Activated effector memory CD4-positive, alpha-beta T cell treated with anti-CD3 and anti-CD28 coated beads, Interleukin-2, amount 50 U/mL, for 16 hours (primary cell): ENCODE measurements at regions not wholly inside any gene's neighbourhood (a gene's known extent, or its start where the extent isn't known, plus 50 kb on each side); places are given as distances from the start of the nearest gene placed in this dataset.
"Not testable (repeated sequence)": the region's sequence is repeated elsewhere in the genome, so short reads cannot be mapped to it uniquely, and the experiment has no call there.

Experiments
- DNase-seq: peaks from one replicate; pipeline ENCODE4 v3.0.0-alpha.2; 2020

DNA sequence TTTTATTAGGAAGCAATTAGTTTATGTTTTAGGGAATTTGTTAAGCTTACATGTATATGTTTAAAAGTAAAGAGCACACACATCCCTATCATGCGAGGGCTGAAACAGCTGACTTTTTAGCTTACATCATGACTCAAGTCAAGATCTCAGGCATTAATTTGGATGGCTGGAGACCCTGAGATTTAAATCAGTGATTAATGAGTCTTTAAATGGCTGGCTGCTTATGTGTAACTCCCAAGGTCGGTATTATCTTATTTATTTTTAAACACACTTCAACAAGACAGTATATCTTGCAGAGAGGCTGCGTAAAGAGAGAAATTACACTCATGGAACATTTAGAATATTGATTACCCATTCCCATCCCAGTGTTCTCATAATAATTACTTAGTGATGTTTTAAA, 169.4 kb downstream of the KBTBD8 start:
- DNase-seq: no peak

DNA sequence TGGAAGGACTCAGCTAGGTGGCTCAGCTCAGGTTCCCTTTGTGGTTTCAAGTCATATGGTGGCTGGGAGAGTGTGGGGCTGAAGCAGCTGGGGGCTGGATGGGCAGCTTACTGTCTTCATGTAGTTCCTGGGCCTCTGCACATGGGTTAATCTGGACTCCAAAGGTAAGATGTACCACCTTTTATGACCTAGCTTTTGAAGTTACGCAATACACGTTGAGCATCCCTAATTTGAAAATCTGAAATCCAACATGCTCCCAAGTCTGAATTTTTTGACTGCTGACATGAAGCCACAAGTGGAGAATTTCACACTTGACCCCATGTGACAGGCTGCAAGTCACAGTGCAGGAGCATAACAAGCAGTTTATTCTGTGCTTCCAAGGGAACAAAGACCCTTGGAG, 173.7 kb downstream of the KBTBD8 start:
- DNase-seq: no peak

- not testable (repeated sequence) for DNase-seq
These were observed 175.0 kb downstream of the KBTBD8 start for GRCh38 chr3:67173130-67173529.

DNA sequence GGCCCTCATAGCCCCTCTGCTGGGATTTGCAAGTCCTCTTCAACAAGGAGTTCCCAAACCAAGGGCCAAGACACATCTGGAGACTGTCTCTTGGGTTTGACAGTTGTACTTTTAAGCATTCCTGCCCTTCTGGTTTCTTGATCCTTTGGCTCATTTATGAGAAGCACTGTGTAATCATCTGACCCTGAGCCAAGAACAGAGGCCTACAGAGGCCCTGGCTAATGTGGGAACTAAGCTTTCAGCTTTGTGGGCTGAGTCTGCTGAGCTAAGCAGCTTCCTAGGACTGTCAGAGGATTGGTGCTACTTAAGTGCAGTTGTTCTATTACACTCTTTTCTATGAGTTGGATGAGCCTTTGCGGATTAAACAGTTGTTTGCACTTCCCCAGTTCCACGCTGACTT, 178.3 kb downstream of the KBTBD8 start:
- DNase-seq: no peak

DNA sequence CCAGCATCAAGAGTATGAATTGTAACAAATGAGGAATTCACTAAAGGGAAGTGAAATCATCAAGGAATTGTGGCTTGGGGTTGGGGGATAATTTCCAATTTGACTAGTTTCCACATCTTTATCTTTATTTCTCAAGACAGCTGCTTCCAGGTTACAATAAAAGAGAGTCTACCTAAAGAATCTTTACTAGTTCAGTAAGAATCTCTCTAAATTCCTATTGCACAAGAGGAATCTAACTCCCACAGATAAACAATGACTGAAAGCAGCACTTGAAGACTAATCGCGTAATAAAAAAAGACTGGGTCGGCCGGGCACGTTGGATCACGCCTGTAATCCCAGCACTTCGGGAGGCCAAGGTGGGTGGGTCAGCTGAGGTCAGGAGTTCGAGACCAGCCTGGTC, 194.4 kb downstream of the KBTBD8 start:
- no peak for DNase-seq

DNA sequence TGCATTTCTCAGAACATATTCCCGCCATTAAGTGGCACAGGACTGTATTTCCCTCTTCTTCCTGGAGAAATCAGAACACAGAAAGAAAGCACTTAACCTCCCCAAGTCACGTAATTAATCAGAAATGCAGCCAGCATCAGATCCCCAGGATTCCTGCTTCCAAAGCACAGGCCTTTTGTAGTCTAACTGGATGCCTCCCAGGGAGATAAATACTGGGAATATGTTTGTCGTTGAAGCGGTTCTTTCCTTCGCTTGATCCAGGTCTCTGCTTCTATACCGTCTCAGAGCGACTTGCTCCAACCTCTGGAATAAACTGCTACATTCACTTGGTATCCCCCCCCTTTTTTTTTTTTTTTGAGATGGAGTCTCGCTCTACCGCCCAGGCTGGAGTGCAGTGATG, 198.6 kb downstream of the KBTBD8 start:
- no peak for DNase-seq

GRCh38 chr3:67198374-67198773, 200.3 kb downstream of the KBTBD8 start:
- DNase-seq: no peak

- DNase-seq: no peak
These were observed 202.5 kb downstream of the KBTBD8 start for GRCh38 chr3:67200618-67201017.

DNA sequence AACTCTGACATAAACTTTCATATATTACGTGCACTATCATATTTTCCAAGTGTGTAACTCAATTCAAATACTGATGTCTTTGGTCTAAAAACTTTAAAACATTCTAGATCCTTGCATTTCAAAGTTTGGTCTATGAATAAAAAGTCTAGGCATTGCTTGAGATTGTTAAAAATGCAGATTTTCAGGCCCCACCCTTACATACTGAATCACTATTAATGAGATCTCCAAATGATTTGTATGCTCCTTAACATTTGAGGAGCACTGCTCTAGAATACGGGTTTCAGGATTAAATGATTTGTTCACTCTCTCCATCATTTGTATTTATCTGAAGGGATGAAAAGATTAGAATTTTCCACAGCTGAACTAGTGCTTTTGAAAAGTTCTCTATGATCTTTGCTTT, 202.9 kb downstream of the KBTBD8 start:
- DNase-seq: no peak

DNA sequence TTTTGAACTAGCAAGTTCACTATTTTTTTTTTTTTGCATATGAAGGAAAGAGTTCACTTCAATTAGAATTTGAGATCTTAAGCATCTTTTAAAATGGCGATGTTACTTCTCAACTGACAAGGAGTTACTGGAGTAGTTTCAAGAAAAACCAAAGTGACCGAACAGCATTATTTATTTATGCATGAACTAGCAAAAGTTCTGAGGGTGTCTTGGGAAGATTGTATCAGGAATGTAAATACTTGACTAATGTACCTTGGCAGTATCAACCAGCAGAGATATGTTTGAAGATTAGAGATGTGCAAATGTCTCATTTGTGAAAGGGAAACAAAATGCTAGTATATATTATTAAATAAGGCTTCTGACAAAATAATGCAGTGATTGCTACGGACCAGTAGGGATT, 203.9 kb downstream of the KBTBD8 start:
- DNase-seq: no peak

DNA sequence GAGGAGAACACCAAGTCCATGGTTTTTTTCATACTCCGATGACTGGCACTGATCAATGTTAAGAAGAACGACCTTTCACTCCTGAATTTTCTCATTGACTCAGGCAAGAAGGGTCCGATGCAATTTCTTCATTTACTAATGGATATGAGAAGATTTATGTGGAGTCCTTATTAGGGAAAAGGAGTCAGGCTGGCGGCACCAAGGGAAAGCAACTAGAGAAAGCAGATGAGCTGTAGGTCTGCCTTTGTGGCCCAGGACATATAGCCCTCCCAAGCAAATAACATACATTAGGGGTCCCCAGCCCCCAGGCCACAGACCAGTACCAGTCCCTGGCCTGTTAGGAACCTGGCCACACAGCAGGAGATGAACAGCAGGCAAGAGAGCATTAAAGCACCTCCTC, 206.8 kb downstream of the KBTBD8 start:
- no peak for DNase-seq

DNA sequence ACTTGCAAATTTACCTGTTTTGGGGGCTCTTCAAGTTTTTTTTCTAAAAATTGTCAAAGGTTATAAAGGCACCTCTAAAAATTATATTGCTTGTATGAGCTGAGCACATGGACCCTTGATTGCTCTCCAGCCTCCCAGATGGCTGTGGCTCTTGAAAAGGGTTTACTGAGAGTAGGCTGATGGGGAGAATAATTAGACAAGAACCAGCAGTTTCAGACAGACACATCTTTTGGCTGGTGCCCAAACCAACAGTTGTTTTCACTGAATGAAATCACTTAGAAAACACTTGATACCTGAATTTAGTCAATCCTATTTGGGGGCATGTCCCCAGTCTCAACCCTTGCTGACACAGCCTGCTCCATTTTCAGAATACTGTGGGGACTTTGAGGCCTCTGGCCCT, 217.6 kb downstream of the KBTBD8 start:
- no peak for DNase-seq

GRCh38 chr3:67227030-67227429, 228.9 kb downstream of the KBTBD8 start:
- DNase-seq: no peak

DNA sequence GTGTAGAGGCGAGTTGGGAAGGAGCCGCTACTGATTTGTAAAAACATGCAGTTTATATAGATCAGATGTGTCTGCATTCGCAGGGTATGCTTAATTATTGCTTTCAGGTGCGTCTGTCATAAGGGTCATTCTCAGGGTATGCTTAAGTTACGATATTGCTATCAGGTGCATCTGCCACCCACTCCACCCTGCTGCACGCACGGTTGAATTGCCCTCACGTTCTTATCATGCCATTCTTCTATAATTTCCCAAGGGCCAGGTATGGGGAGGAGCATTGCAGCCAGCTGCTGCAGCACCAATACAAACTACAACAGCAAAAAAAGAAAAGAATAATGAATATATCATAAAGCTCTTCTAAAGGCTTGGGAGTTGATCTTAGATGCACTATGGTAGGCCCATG, 230.0 kb downstream of the KBTBD8 start:
- no peak for DNase-seq

- no peak for DNase-seq
These were observed 234.5 kb downstream of the KBTBD8 start for GRCh38 chr3:67232642-67233041.

- DNase-seq: no peak
These were observed 241.2 kb downstream of the KBTBD8 start for GRCh38 chr3:67239353-67239752.

GRCh38 chr3:67241084-67241483, 243.0 kb downstream of the KBTBD8 start:
- DNase-seq: no peak

GRCh38 chr3:67244130-67244529, 246.0 kb downstream of the KBTBD8 start:
- DNase-seq: no peak

DNA sequence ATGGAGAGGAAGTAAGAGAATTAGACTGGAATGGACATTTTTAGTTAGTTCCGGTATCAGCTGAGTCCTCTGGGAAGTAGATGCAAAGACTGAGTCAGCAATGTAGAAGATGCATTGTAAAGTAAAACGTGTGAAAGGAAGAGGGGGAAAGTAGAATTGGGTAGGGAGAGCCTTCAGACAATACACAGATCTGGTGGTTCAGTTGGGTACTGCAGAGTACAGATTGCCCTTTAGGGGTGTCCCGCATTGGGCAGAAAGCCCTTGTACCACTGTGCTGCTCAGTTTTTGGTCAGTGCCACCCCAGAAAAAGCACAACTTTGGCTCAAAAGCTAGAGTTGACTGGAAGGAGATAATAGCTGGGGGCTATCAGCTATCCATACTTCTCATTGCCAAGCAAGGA, 247.4 kb downstream of the KBTBD8 start:
- no peak for DNase-seq

GRCh38 chr3:67248726-67249125, 250.6 kb downstream of the KBTBD8 start:
- DNase-seq: no peak

GRCh38 chr3:67252906-67253305, 254.8 kb downstream of the KBTBD8 start:
- not testable (repeated sequence) for DNase-seq

DNA sequence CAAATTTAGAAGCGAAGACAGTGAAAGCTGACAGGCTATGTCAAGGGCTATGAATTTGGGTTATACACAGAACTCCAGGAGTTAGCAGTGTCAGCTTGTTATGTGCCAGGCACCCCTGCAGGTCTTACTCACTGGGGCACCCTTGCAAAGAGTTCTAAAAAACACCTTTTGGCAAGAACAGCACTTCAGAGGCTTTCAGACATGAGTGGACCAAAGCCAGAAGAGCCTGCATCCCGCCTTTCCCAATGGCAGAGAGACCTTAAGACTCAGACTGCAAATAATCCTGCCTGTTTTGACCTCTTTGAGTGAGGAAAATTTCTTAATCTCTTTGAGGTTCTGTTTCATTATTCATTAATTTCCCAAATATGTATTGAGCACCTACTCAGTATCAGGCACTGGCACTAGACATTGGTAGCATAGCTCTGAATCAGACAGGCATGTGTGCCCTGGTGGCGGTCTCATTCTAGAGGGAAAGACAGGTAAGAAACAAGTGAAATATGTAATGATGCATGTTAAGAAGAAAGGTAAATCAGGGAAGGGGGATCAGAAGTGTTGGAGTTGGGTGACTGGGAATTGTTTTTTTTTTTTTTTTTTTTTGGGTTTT, 280.0 kb downstream of the KBTBD8 start:
- no peak for DNase-seq

DNA sequence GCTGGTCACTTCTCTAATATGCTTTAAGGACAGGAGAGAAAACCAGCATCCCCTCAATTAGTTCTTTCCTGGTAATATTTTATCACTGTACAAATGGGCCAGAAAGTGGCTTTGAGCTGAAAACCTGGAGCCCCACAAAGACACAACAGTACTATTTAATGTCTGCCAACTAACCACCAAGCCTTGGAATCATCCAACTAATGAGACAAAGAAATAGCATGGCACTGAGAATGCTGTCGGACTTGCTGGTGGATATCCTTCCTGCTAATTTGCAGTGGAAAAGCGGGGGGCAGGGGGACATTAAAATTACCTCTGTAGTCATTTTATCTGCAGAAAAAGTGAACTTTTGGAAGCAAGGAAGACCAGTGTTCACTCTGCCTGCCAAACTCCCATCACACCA, 288.5 kb downstream of the KBTBD8 start:
- no peak for DNase-seq

- DNase-seq: no peak
These were observed 290.5 kb downstream of the KBTBD8 start for GRCh38 chr3:67288466-67289106.

DNA sequence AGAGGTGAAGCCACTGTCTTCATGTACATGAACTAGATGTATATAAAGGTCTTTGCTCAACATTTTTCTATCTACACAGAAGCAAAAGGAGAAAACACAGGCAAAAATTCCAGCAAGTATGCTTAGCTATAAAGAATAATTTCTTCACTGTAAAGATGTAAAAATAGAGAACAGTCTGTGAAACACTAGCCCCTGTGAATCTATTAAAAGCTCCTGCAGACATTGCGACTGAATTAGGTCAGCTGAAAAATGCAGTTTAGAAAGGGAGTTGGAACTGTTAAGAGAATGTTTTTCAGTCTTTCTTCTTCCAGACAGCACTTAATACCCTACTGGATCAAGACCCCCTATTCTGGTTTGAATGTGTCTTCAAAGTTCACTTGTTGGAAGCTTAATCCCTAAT, 291.5 kb downstream of the KBTBD8 start:
- no peak for DNase-seq
